CD4-positive, alpha-beta memory T cell (primary cell): ENCODE measurements at regions not wholly inside any gene's neighbourhood (a gene's known extent, or its start where the extent isn't known, plus 50 kb on each side); places are given as distances from the start of the nearest gene placed in this dataset.

Experiments used
- CTCF ChIA-PET: fragments of 350-600 bp; sonication (Branson Sonifier 250); formaldehyde crosslinking; loops from one replicate; lab custom pipeline; 2021; ENCODE audit warnings: inconsistent platforms; ENCODE audit not compliant: partially characterized antibody; lab: Charles Lee
- POLR2A ChIA-PET: fragments of 350-600 bp; sonication (Branson Sonifier 250); formaldehyde crosslinking; loops from one replicate; lab custom pipeline; 2021; ENCODE audit not compliant: partially characterized antibody; lab: Charles Lee
- DNase-seq, 5 donors: peaks; one replicate each; pipeline versions ENCODE4 v3.0.0 to v3.0.0-alpha.2; 2020 to 2022; ENCODE audit warnings: mixed read lengths in 1 of 5
- H3K27ac ChIP-seq: one replicate; pipeline ENCODE4 v1.7.0; 2013; ENCODE audit warnings: low read depth, low read length
- H3K27me3 ChIP-seq: 2 replicates; pipeline ENCODE4 v1.7.0; 2013; ENCODE audit warnings: mild to moderate bottlenecking, low read length, moderate library complexity; ENCODE audit not compliant: insufficient read depth
- H3K36me3 ChIP-seq: 2 replicates; pipeline ENCODE4 v1.7.0; 2013; ENCODE audit warnings: mild to moderate bottlenecking, low read length, moderate library complexity; ENCODE audit not compliant: insufficient read depth
- H3K4me1 ChIP-seq: 2 replicates; pipeline ENCODE4 v1.7.0; 2013; ENCODE audit warnings: mild to moderate bottlenecking, low read length, moderate library complexity; ENCODE audit not compliant: insufficient read depth
- H3K4me3 ChIP-seq, 2 donors: one replicate each; pipeline ENCODE4 v1.7.0; 2013; ENCODE audit warnings: low read length in 2 of 2, mild to moderate bottlenecking in 1 of 2
- H3K9me3 ChIP-seq, 2 donors: one replicate each; pipeline ENCODE4 v1.7.0; 2013; ENCODE audit warnings: low read length in 2 of 2, control low read depth in 1 of 2; ENCODE audit not compliant: control insufficient read depth in 1 of 2
- H3K27ac Mint-ChIP-seq, 7 donors: one replicate each; pipeline ENCODE4 v1.8.0; 2020 to 2021; ENCODE audit warnings: mixed read lengths in 7 of 7, mild to moderate bottlenecking in 6 of 7, inconsistent platforms in 3 of 7, moderate library complexity in 3 of 7
- H3K27me3 Mint-ChIP-seq, 2 donors: one replicate each; pipeline ENCODE4 v1.8.0; 2020 to 2021; ENCODE audit warnings: mixed read lengths in 2 of 2
- H3K36me3 Mint-ChIP-seq, 2 donors: one replicate each; pipeline ENCODE4 v1.8.0; 2020 to 2021; ENCODE audit warnings: mixed read lengths in 2 of 2, inconsistent platforms in 1 of 2, mild to moderate bottlenecking in 1 of 2
- H3K4me1 Mint-ChIP-seq, 4 donors: one replicate each; pipeline ENCODE4 v1.8.0; 2020 to 2021; ENCODE audit warnings: mixed read lengths in 4 of 4, mild to moderate bottlenecking in 1 of 4
- H3K4me3 Mint-ChIP-seq, 8 donors: one replicate each; pipeline ENCODE4 v1.8.0; 2020 to 2021; ENCODE audit warnings: mixed read lengths in 8 of 8, mild to moderate bottlenecking in 7 of 8, moderate library complexity in 6 of 8, inconsistent platforms in 3 of 8
- H3K9me3 Mint-ChIP-seq, 8 donors: one replicate each; pipeline ENCODE4 v1.8.0; 2020 to 2021; ENCODE audit warnings: mixed read lengths in 8 of 8, mild to moderate bottlenecking in 5 of 8, inconsistent platforms in 3 of 8, moderate library complexity in 1 of 8
- intact Hi-C: fragments of 100-400 bp; cut with micrococcal nuclease; formaldehyde crosslinking; loops from one replicate; pipeline ENCODE4 v1.15.1; 2023

GRCh38 chr15:93213281-93213680 lies 124.3 kb upstream of the RGMA start:
- H3K9me3 Mint-ChIP-seq = no peaks in the 10 kb centered on the region
- ChIA-PET CTCF (no interaction called here), POLR2A (no interaction called here)
- Histone ChIP-seq H3K36me3 (no peaks in the 10 kb centered on the region), H3K4me1 (no peaks in the 10 kb centered on the region), H3K27ac (no peak overlapping the region), H3K27me3 (no peaks in the 10 kb centered on the region), H3K9me3 (no peaks in the 10 kb centered on the region), H3K4me3 (no peak overlapping the region)
- H3K4me3 Mint-ChIP-seq = no peak overlapping the region
- no peak for DNase-seq
- no peaks in the 10 kb centered on the region for H3K4me1 Mint-ChIP-seq
- no peaks in the 10 kb centered on the region for H3K36me3 Mint-ChIP-seq
- H3K27me3 Mint-ChIP-seq = peaks cover 0 to 6% of the 10 kb centered on the region in 2 donors
- intact Hi-C loops = no loop called here
- H3K27ac Mint-ChIP-seq = no peak overlapping the region

- Mint-ChIP-seq H3K9me3 (no peaks in the 10 kb centered on the region), H3K27me3 (peaks cover 0 to 6% of the 10 kb centered on the region in 2 donors), H3K27ac (no peak overlapping the region), H3K4me1 (no peaks in the 10 kb centered on the region), H3K36me3 (no peaks in the 10 kb centered on the region), H3K4me3 (no peak overlapping the region)
- Histone ChIP-seq H3K27me3 (no peaks in the 10 kb centered on the region), H3K27ac (no peak overlapping the region), H3K9me3 (no peaks in the 10 kb centered on the region), H3K4me3 (no peak overlapping the region), H3K36me3 (no peaks in the 10 kb centered on the region), H3K4me1 (no peaks in the 10 kb centered on the region)
- DNase-seq = no peak
- intact Hi-C loops = no loop called here
- ChIA-PET CTCF (no interaction called here), POLR2A (no interaction called here)
Observed at GRCh38 chr15:93212578-93212977, 123.6 kb upstream of the RGMA start.

- Histone ChIP-seq H3K4me1 (no peaks in the 10 kb centered on the region), H3K27ac (no peak overlapping the region), H3K9me3 (no peaks in the 10 kb centered on the region), H3K36me3 (no peaks in the 10 kb centered on the region), H3K4me3 (no peak overlapping the region), H3K27me3 (no peaks in the 10 kb centered on the region)
- no peak overlapping the region for H3K27ac Mint-ChIP-seq
- ChIA-PET CTCF (no interaction called here), POLR2A (no interaction called here)
- DNase-seq = no peak
- H3K4me3 Mint-ChIP-seq = no peak overlapping the region
- H3K9me3 Mint-ChIP-seq = no peaks in the 10 kb centered on the region
- H3K36me3 Mint-ChIP-seq = no peaks in the 10 kb centered on the region
- peaks cover 0 to 4% of the 10 kb centered on the region in 2 donors for H3K27me3 Mint-ChIP-seq
- H3K4me1 Mint-ChIP-seq = no peaks in the 10 kb centered on the region
- intact Hi-C loops = no loop called here
Observed at GRCh38 chr15:93210995-93211394, 122.0 kb upstream of the RGMA start.

- POLR2A ChIA-PET = no interaction called here
- Histone ChIP-seq H3K9me3 (no peaks in the 10 kb centered on the region), H3K4me3 (no peak overlapping the region), H3K36me3 (no peaks in the 10 kb centered on the region), H3K27me3 (no peaks in the 10 kb centered on the region), H3K4me1 (no peaks in the 10 kb centered on the region), H3K27ac (no peak overlapping the region)
- Mint-ChIP-seq H3K27ac (no peak overlapping the region), H3K27me3 (peaks cover 4 to 8% of the 10 kb centered on the region in 2 donors), H3K4me3 (no peak overlapping the region), H3K36me3 (no peaks in the 10 kb centered on the region), H3K9me3 (no peaks in the 10 kb centered on the region), H3K4me1 (no peaks in the 10 kb centered on the region)
- DNase-seq = no peak
- intact Hi-C loops = no loop called here
- CTCF ChIA-PET = no interaction called here
Observed at GRCh38 chr15:93209690-93210445, 120.9 kb upstream of the RGMA start.

- Histone ChIP-seq H3K27ac (no peak overlapping the region), H3K27me3 (no peaks in the 10 kb centered on the region), H3K4me3 (no peak overlapping the region), H3K36me3 (no peaks in the 10 kb centered on the region), H3K4me1 (no peaks in the 10 kb centered on the region), H3K9me3 (no peaks in the 10 kb centered on the region)
- POLR2A ChIA-PET = no interaction called here
- no peaks in the 10 kb centered on the region for H3K36me3 Mint-ChIP-seq
- no peaks in the 10 kb centered on the region for H3K9me3 Mint-ChIP-seq
- DNase-seq = no peak
- intact Hi-C loops = no loop called here
- CTCF ChIA-PET = no interaction called here
- peaks cover 5 to 10% of the 10 kb centered on the region in 2 donors for H3K27me3 Mint-ChIP-seq
- H3K4me3 Mint-ChIP-seq = no peak overlapping the region
- H3K4me1 Mint-ChIP-seq = no peaks in the 10 kb centered on the region
- no peak overlapping the region for H3K27ac Mint-ChIP-seq
Observed at GRCh38 chr15:93206893-93207292, 117.9 kb upstream of the RGMA start.

- no peak overlapping the region for H3K4me3 ChIP-seq
- H3K9me3 Mint-ChIP-seq = peaks cover 0 to 3% (median 0%) of the 10 kb centered on the region in 8 donors
- CTCF ChIA-PET = no interaction called here
Observed at GRCh38 chr15:93205413-93205812, 116.4 kb upstream of the RGMA start.

GRCh38 chr15:93203036-93203435 lies 114.0 kb upstream of the RGMA start:
- H3K36me3 ChIP-seq = no peaks in the 10 kb centered on the region
- H3K9me3 ChIP-seq = no peaks in the 10 kb centered on the region
- no peak overlapping the region for H3K27ac ChIP-seq
- intact Hi-C loops = no loop called here
- ChIA-PET CTCF (no interaction called here), POLR2A (no interaction called here)
- Mint-ChIP-seq H3K27ac (peak overlapping the region in 1 of 7 donors; percentile 41), H3K4me1 (no peaks in the 10 kb centered on the region), H3K36me3 (peaks cover 0 to 3% of the 10 kb centered on the region in 2 donors), H3K4me3 (no peak overlapping the region), H3K9me3 (peaks cover 0 to 11% (median 8%) of the 10 kb centered on the region in 8 donors), H3K27me3 (peaks cover 12 to 18% of the 10 kb centered on the region in 2 donors)
- DNase-seq = no peak
- H3K4me1 ChIP-seq = no peaks in the 10 kb centered on the region
- no peaks in the 10 kb centered on the region for H3K27me3 ChIP-seq
- no peak overlapping the region for H3K4me3 ChIP-seq

More at GRCh38 chr15:93205413-93205812, 116.4 kb upstream of the RGMA start:
- Mint-ChIP-seq H3K4me1 (no peaks in the 10 kb centered on the region), H3K27me3 (peaks cover 6 to 13% of the 10 kb centered on the region in 2 donors), H3K36me3 (no peaks in the 10 kb centered on the region), H3K27ac (no peak overlapping the region), H3K4me3 (no peak overlapping the region)
- POLR2A ChIA-PET = no interaction called here
- H3K9me3 ChIP-seq = no peaks in the 10 kb centered on the region
- no peaks in the 10 kb centered on the region for H3K36me3 ChIP-seq
- no peaks in the 10 kb centered on the region for H3K4me1 ChIP-seq
- H3K27me3 ChIP-seq = no peaks in the 10 kb centered on the region
- no peak for DNase-seq
- H3K27ac ChIP-seq = no peak overlapping the region
- intact Hi-C loops = no loop called here
